Astrocyte (in vitro differentiated cells and primary cell): ENCODE measurements at regions not wholly inside any gene's neighbourhood (a gene's known extent, or its start where the extent isn't known, plus 50 kb on each side); places are given as distances from the start of the nearest gene placed in this dataset.

ENCODE experiments used
- DNase-seq: peaks from one replicate; pipeline ENCODE4 v3.0.0-alpha.2; 2010; ENCODE audit warnings: low read depth
- FAIRE-seq: peaks from 2 replicates; lab custom pipeline; 2011; peaks lifted over from hg19 to GRCh38; lab: Jason Lieb, UNC
- H2AFZ ChIP-seq: 2 replicates; pipeline ENCODE4 v1.6.0; 2012; ENCODE audit warnings: low read depth, low read length, inconsistent platforms
- H3K27ac ChIP-seq: 2 replicates; pipeline ENCODE4 v1.5.1; 2011; ENCODE audit warnings: low read depth, low read length, inconsistent platforms
- H3K27me3 ChIP-seq: 2 replicates; pipeline ENCODE4 v1.6.0; 2011; ENCODE audit warnings: low read length, inconsistent platforms; ENCODE audit not compliant: insufficient read depth
- H3K36me3 ChIP-seq: 2 replicates; pipeline ENCODE4 v1.5.1; 2011; ENCODE audit warnings: low read length, inconsistent platforms; ENCODE audit not compliant: insufficient read depth
- H3K4me1 ChIP-seq: 2 replicates; pipeline ENCODE4 v1.5.1; 2011; ENCODE audit warnings: low read length, inconsistent platforms; ENCODE audit not compliant: insufficient read depth
- H3K4me2 ChIP-seq: 2 replicates; pipeline ENCODE4 v1.6.0; 2012; ENCODE audit warnings: low read length, inconsistent platforms
- H3K4me3 ChIP-seq: 2 replicates; pipeline ENCODE4 v1.5.1; 2011; ENCODE audit warnings: low read depth, mild to moderate bottlenecking, low read length, inconsistent platforms; ENCODE audit not compliant: insufficient read depth
- H3K79me2 ChIP-seq: 2 replicates; pipeline ENCODE4 v1.6.0; 2012; ENCODE audit warnings: mild to moderate bottlenecking, low read length, inconsistent platforms; ENCODE audit not compliant: insufficient read depth
- H3K9ac ChIP-seq: 2 replicates; pipeline ENCODE4 v1.6.0; 2012; ENCODE audit warnings: mild to moderate bottlenecking, low read length, inconsistent platforms
- H3K9me3 ChIP-seq: 2 replicates; pipeline ENCODE4 v1.5.1; 2012; ENCODE audit warnings: low read depth, mild to moderate bottlenecking, low read length, inconsistent platforms; ENCODE audit not compliant: insufficient read depth
- H4K20me1 ChIP-seq: 2 replicates; pipeline ENCODE4 v1.6.0; 2012; ENCODE audit warnings: low read length, inconsistent platforms; ENCODE audit not compliant: insufficient read depth
- H3K27ac Mint-ChIP-seq: one replicate; pipeline ENCODE4 v1.8.0; 2021; ENCODE audit warnings: mild to moderate bottlenecking, mixed read lengths; ENCODE audit not compliant: unreplicated experiment
- H3K27me3 Mint-ChIP-seq: one replicate; pipeline ENCODE4 v1.8.0; 2021; ENCODE audit warnings: low read depth, mixed read lengths; ENCODE audit not compliant: unreplicated experiment
- H3K36me3 Mint-ChIP-seq: one replicate; pipeline ENCODE4 v1.8.0; 2021; ENCODE audit warnings: low read depth, mixed read lengths; ENCODE audit not compliant: unreplicated experiment
- H3K4me1 Mint-ChIP-seq: one replicate; pipeline ENCODE4 v1.8.0; 2021; ENCODE audit warnings: low read depth, mixed read lengths; ENCODE audit not compliant: unreplicated experiment
- H3K4me3 Mint-ChIP-seq: one replicate; pipeline ENCODE4 v1.8.0; 2021; ENCODE audit warnings: mild to moderate bottlenecking, moderate library complexity, mixed read lengths; ENCODE audit not compliant: unreplicated experiment
- H3K9me3 Mint-ChIP-seq: one replicate; pipeline ENCODE4 v1.8.0; 2021; ENCODE audit warnings: mild to moderate bottlenecking, mixed read lengths; ENCODE audit not compliant: unreplicated experiment
- EZH2 ChIP-seq: IDR thresholded peaks from 2 replicates; pipeline ENCODE4 v1.6.1; 2012; ENCODE audit warnings: mild to moderate bottlenecking, low read length, inconsistent platforms; ENCODE audit not compliant: insufficient read depth
- TF ChIP-seq, protein P1 (sequence below): IDR thresholded peaks from 2 replicates; pipeline ENCODE4 v1.5.1; 2011; ENCODE audit warnings: low read depth, mild to moderate bottlenecking, inconsistent platforms, low read length, moderate library complexity; ENCODE audit not compliant: insufficient read depth

DNA sequence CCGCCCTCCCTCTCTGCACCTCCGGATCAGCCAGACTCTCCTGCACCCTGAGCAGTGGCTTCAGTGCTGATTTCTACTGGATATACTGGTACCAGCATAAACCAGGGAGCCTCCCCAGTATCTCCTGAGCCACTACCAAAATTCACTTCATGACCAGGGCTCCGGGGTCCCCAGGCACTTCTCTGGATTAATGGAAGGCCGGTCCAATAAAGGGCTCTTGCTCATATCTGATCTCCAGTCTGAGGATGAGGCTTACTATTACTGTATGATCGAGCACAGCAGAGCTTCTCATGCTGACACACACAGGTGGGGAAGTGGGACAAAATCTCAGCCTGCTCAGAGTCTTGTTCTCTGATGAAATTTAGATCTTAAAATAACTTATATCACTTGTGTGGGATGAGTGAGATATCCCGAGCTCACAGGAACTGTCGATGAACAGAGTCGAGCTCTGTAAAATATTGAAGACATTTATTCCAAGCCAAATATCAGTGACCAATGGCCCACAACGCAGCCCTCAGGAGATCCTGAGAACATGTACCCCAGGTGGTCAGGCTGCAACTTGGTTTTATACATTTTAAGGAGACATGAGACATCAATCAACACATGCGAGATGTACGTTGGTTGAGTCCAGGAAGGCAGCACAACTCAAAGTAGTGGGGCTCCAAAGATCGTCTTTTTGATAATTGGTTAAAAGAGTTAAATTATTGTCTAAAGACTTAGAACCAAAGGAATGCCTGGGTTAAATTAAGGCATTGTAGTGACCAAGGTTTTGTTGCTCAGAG lies 93.0 kb upstream of the TOP3B start:
- no peak for TF ChIP-seq EZH2
- TF ChIP-seq, protein P1, sequence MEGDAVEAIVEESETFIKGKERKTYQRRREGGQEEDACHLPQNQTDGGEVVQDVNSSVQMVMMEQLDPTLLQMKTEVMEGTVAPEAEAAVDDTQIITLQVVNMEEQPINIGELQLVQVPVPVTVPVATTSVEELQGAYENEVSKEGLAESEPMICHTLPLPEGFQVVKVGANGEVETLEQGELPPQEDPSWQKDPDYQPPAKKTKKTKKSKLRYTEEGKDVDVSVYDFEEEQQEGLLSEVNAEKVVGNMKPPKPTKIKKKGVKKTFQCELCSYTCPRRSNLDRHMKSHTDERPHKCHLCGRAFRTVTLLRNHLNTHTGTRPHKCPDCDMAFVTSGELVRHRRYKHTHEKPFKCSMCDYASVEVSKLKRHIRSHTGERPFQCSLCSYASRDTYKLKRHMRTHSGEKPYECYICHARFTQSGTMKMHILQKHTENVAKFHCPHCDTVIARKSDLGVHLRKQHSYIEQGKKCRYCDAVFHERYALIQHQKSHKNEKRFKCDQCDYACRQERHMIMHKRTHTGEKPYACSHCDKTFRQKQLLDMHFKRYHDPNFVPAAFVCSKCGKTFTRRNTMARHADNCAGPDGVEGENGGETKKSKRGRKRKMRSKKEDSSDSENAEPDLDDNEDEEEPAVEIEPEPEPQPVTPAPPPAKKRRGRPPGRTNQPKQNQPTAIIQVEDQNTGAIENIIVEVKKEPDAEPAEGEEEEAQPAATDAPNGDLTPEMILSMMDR = no peak
- Histone ChIP-seq H3K79me2 (no peaks in the 10 kb centered on the region), H3K36me3 (no peaks in the 10 kb centered on the region), H3K4me2 (no peak overlapping the region), H4K20me1 (no peaks in the 10 kb centered on the region), H2AFZ (no peak overlapping the region), H3K4me3 (no peak overlapping the region), H3K9ac (no peak overlapping the region), H3K27me3 (peaks cover 14% of the 10 kb centered on the region), H3K4me1 (no peaks in the 10 kb centered on the region), H3K27ac (no peak overlapping the region), H3K9me3 (no peaks in the 10 kb centered on the region)
- peaks cover 70% of the 10 kb centered on the region for H3K27me3 Mint-ChIP-seq
- H3K27ac Mint-ChIP-seq = no peak overlapping the region
- H3K36me3 Mint-ChIP-seq = peaks cover 2% of the 10 kb centered on the region
- no peak overlapping the region for H3K4me3 Mint-ChIP-seq
- DNase-seq (no peak), FAIRE-seq (no peak)
- peaks cover 11% of the 10 kb centered on the region for H3K4me1 Mint-ChIP-seq
- H3K9me3 Mint-ChIP-seq = no peaks in the 10 kb centered on the region

DNA sequence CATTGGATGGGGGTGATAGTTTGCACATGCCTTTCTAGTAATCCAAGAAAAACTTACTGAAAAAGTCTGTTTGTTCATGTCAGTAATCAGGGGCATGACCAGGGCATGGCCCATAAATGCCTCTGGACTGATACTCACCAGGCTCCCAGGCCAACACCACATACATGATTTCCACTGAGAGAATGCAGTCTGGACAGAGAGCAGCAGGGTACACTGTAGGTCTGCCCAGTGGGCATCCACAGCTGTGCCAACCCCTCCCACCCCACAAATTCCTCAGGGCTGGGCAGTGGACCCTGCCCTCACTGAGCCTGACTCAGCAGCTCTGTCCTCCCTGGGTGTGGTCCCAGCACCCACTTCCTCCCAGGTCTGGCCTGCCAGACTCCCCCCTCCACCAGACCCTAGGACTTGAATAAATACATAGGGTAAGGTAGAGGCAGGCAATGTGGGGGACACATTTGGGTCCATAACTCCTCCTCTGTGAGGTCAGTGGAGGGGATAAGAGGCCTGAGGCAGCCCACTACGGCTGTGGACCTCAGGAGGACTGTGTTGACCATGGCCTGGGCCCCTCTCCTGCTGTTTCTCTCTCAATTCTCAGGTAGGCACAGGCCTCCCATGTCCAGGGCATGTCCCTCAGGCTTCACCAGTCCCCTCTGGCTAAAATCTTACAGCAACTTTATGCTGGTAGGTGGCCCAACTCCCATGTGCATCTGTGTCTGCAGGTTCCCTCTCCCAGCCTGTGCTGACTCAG lies 92.2 kb upstream of the TOP3B start:
- peaks cover 69% of the 10 kb centered on the region for H3K27me3 Mint-ChIP-seq
- H3K9me3 ChIP-seq = no peaks in the 10 kb centered on the region
- no peak overlapping the region for H3K4me2 ChIP-seq
- peaks cover 2% of the 10 kb centered on the region for H3K36me3 Mint-ChIP-seq
- no peak overlapping the region for H3K27ac Mint-ChIP-seq
- FAIRE-seq (no peak), DNase-seq (no peak)
- no peaks in the 10 kb centered on the region for H4K20me1 ChIP-seq
- H3K27me3 ChIP-seq = peaks cover 14% of the 10 kb centered on the region
- H3K27ac ChIP-seq = no peak overlapping the region
- TF ChIP-seq, protein P1 = no peak
- TF ChIP-seq EZH2 = no peak
- H3K9ac ChIP-seq = no peak overlapping the region
- no peak overlapping the region for H3K4me3 ChIP-seq
- H3K9me3 Mint-ChIP-seq = no peaks in the 10 kb centered on the region
- peaks cover 11% of the 10 kb centered on the region for H3K4me1 Mint-ChIP-seq
- H2AFZ ChIP-seq = no peak overlapping the region
- H3K4me1 ChIP-seq = no peaks in the 10 kb centered on the region
- H3K36me3 ChIP-seq = no peaks in the 10 kb centered on the region
- H3K4me3 Mint-ChIP-seq = no peak overlapping the region
- no peaks in the 10 kb centered on the region for H3K79me2 ChIP-seq
